K562 (cell line): ENCODE measurements at regions not wholly inside any gene's neighbourhood (a gene's known extent, or its start where the extent isn't known, plus 50 kb on each side); places are given as distances from the start of the nearest gene placed in this dataset.

Experiments
- ATAC-seq: fragments of 200-7000 bp; cut with Tn5 transposase; 3 replicates; pipeline ENCODE4 v1.9.1; 2020; ENCODE audit warnings: moderate library complexity
- BruUV-seq: library from RNA; stranded (reverse); fragments of 400-500 nt; replicated peaks from 2 replicates; lab custom pipeline; 2021; lab: Mats Ljungman, UMichigan
- CTCF ChIA-PET: fragments of 300-600 bp; formaldehyde crosslinking; extraction: SDS; loops from one replicate; lab custom pipeline; 2021; ENCODE audit warnings: low intra/inter-chr PET ratio; lab: Yijun Ruan, JAX
- POLR2A ChIA-PET: fragments of 300-600, 350-650 bp; sonication (Branson Sonifier 250); formaldehyde crosslinking; extraction: SDS; loops from one replicate; lab custom pipeline; 2021; ENCODE audit warnings: antibody characterized with exemption, inconsistent platforms; lab: Yijun Ruan, JAX
- DNase-seq, 4 experiments: peaks; one replicate each; pipeline versions ENCODE4 v3.0.0 to v3.0.0-alpha.2; 2011 to 2018; ENCODE audit warnings: low spot score in 3 of 4, mixed read lengths in 3 of 4; ENCODE audit errors: extremely low read depth in 1 of 4
- FAIRE-seq: peaks from 2 replicates; lab custom pipeline; 2011; peaks lifted over from hg19 to GRCh38; lab: Jason Lieb, UNC
- H2AFZ ChIP-seq: 2 replicates; pipeline ENCODE4 v1.6.0; 2011; ENCODE audit warnings: low read depth, low read length, control low read depth, inconsistent platforms
- H3K27ac ChIP-seq: fragments of 200-600 bp; 3 replicates; pipeline ENCODE4 v1.8.0; 2011; ENCODE audit warnings: low read depth, mild to moderate bottlenecking, control low read depth, inconsistent platforms, low read length, moderate library complexity, mixed read lengths; ENCODE audit errors: extremely low read depth
- H3K27me3 ChIP-seq, 2 experiments: fragments of 300-600 bp in 1 of 2; 2 replicates in 1 of 2; 3 replicates in 1 of 2; pipeline versions ENCODE4 v1.6.0 to v1.8.0; 2011; ENCODE audit warnings: inconsistent platforms in 2 of 2, low read length in 2 of 2, mild to moderate bottlenecking in 1 of 2, mixed read lengths in 1 of 2, moderate library complexity in 1 of 2; ENCODE audit not compliant: control insufficient read depth in 2 of 2, insufficient read depth in 2 of 2
- H3K36me3 ChIP-seq: fragments of 300-600 bp; 3 replicates; pipeline ENCODE4 v1.8.0; 2011; ENCODE audit warnings: mild to moderate bottlenecking, low read length, inconsistent platforms; ENCODE audit not compliant: control insufficient read depth, insufficient read depth
- H3K4me1 ChIP-seq, 2 experiments: fragments of 200-600 bp in 1 of 2; replicated peaks in 1 of 2; 2 replicates in 1 of 2; 3 replicates in 1 of 2; pipeline versions ENCODE4 v1.5.1 to v1.8.0; 2011; ENCODE audit warnings: inconsistent platforms in 2 of 2, low read length in 2 of 2, mild to moderate bottlenecking in 1 of 2, mixed read lengths in 1 of 2, moderate library complexity in 1 of 2; ENCODE audit not compliant: control insufficient read depth in 2 of 2, insufficient read depth in 2 of 2
- H3K4me2 ChIP-seq: 2 replicates; pipeline ENCODE4 v1.6.1; 2011; ENCODE audit warnings: low read length, control low read depth, inconsistent platforms, mixed read lengths; ENCODE audit not compliant: insufficient read depth
- H3K4me3 ChIP-seq: fragments of 200-600 bp; sonication (generic), shearing (Covaris generic); 2 replicates; pipeline ENCODE4 v1.5.1; 2016; ENCODE audit warnings: control low read depth, inconsistent platforms
- H3K79me2 ChIP-seq: fragments of 200-600 bp; 3 replicates; pipeline ENCODE4 v1.8.0; 2011; ENCODE audit warnings: low read length, inconsistent platforms; ENCODE audit not compliant: control insufficient read depth, insufficient read depth
- H3K9ac ChIP-seq, 2 experiments: 2 replicates each; pipeline versions ENCODE4 v1.6.0 to v1.6.1; 2011; ENCODE audit warnings: low read depth in 2 of 2, low read length in 2 of 2, control low read depth in 1 of 2, inconsistent platforms in 1 of 2, mild to moderate bottlenecking in 1 of 2, mixed read lengths in 1 of 2; ENCODE audit not compliant: insufficient read depth in 1 of 2
- H3K9me1 ChIP-seq: one replicate; pipeline ENCODE4 v1.6.0; 2011; ENCODE audit warnings: inconsistent platforms, mild to moderate bottlenecking, low read length, moderate library complexity; ENCODE audit not compliant: control insufficient read depth, insufficient read depth
- H3K9me3 ChIP-seq: replicated peaks from 2 replicates; pipeline ENCODE4 v1.5.1; 2011; ENCODE audit warnings: low read depth, low read length, inconsistent platforms; ENCODE audit not compliant: control insufficient read depth, insufficient read depth
- H4K20me1 ChIP-seq: replicated peaks from 2 replicates; pipeline ENCODE4 v1.6.1; 2011; ENCODE audit warnings: low read length, inconsistent platforms, mixed read lengths; ENCODE audit not compliant: control insufficient read depth, insufficient read depth
- CHD7 ChIP-seq: fragments of 200-600 bp; sonication (generic); IDR thresholded peaks from one replicate; pipeline ENCODE4 v1.6.1; 2012; ENCODE audit warnings: mild to moderate bottlenecking, low read depth, low read length, inconsistent platforms
- CXXC5 ChIP-seq: fragments of 250-450 bp; sonication (Bioruptor Pico); IDR thresholded peaks from 2 replicates; pipeline ENCODE4 v1.8.0; 2022; ENCODE audit warnings: inconsistent platforms, mild to moderate bottlenecking, moderate library complexity
- EWSR1 ChIP-seq: fragments of 450-650 bp; IDR thresholded peaks from 2 replicates; pipeline ENCODE4 v1.6.1; 2018; ENCODE audit warnings: borderline replicate concordance, mild to moderate bottlenecking, low read depth, moderate library complexity; ENCODE audit not compliant: partially characterized antibody
- ZNF263 ChIP-seq: sonication (generic); formaldehyde crosslinking; IDR thresholded peaks from 2 replicates; pipeline ENCODE4 v1.8.0; 2022; ENCODE audit warnings: mild to moderate bottlenecking, missing genetic modification reagents, borderline replicate concordance
- WGBS: fragments of 100-300 bp; shearing (Covaris generic); methylation state at CpG from one replicate; pipeline ENCODE4 v1.1.6; 2016; ENCODE audit warnings: low coverage, mixed read lengths; ENCODE audit not compliant: insufficient coverage; ENCODE audit errors: missing lambda C conversion rate; 5-methylcytosine and 5-hydroxymethylcytosine counted together
- in situ Hi-C: fragments of 300-500 bp; cut with MboI; formaldehyde crosslinking; loops from 4 replicates; pipeline ENCODE4 v1.15.0; 2018; ENCODE audit warnings: inconsistent platforms, mixed read lengths
- intact Hi-C: fragments of 100-400 bp; cut with micrococcal nuclease; formaldehyde crosslinking; loops from 2 replicates; pipeline ENCODE4 v1.14.2; 2022
- TF ChIP-seq, protein P1 (sequence below): fragments of 250-450 bp; sonication (Bioruptor Pico); IDR thresholded peaks from 2 replicates; pipeline ENCODE4 v1.5.0; 2021; ENCODE audit warnings: mild to moderate bottlenecking, moderate library complexity

DNA sequence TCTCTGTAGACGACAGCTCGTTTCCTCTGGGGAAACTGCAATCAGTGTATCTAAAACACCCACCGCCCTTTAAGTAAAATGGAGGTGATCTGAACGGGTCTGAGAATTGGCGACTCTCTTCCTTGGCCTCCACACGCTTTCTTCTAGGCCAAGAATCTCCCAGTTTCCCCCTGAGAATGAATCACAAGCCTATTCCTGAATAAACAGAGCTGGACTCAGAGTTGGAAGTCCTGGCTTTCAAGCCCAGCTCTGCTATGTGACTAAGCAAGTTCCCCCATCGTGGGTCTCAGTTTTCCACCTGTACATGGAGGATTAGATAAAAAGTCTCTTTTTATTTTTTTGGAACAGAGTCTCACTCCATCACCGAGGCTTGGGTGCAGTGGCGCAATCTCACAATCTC lies 200.4 kb downstream of the MN1 start (continued):
- TF ChIP-seq, protein P1, sequence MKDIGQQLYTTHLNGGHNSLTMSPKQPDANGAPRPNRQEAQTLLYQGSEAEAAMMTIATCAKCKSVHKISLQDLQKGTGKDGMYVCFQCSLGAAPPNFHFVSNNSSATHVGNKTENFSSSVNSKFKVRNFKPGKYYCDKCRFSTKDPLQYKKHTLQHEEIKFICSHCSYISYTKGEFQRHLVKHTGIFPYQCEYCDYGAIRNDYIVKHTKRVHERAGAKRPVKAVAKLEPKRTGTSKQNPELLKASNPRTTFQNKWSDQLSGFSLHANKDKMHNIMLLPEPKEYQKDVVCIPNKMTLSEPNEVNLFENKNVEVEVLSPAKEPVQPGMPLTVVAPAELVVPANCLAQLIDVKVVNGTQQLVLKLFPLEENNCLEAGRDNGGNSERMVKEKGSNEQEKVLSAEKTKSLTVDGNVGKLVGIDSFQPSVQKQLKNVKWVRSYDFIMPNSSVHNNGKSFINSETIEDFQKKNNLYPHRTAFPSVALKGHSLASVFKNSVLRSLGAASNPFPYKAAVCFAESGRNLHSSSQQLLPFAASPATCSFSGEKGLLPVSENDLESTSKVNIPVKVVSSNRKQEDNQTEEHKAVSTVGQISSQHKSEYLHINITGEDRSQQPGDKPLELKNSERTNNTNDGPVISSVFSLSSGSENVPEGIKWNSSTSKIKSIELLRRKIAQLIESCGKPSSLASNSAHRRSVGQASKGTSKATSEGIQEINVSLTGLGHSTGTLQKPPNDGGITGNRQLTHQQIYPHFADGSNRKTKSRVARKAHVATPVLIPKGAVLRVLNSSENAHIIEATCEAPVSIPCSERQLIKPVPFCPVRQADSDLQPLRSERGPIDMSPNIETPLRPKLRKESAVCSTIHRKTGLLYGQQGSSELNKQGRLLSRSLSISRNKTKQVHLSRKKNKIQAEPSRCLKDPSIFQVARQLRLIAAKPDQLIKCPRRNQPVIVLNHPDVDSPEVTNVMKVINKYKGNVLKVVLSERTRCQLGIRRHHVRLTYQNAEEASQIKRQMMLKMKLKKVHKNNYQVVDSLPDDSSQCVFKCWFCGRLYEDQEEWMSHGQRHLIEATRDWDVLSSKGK (CRISPR knock-in tag), result no peak
- TF ChIP-seq ZNF263 (CRISPR knock-in tag), result no peak
- no peak for TF ChIP-seq EWSR1

- Histone ChIP-seq H3K9me1 (peaks cover 5% of the 10 kb centered on the region), H2AFZ (no peak overlapping the region), H3K4me2 (0 out of 2 replicates have a peak overlapping the region, but pooled peaks have one; percentile 14), H4K20me1 (0 out of 2 replicates have a peak, but pooled peaks cover 5% of the 10 kb centered on the region), H3K4me1 (peaks cover 0 to 5% of the 10 kb centered on the region in 2 experiments; a peak in 3 of 5 replicates), H3K9me3 (no peaks in the 10 kb centered on the region), H3K79me2 (no peaks in the 10 kb centered on the region), H3K36me3 (no peaks in the 10 kb centered on the region), H3K27ac (no peak overlapping the region), H3K4me3 (no peak overlapping the region), H3K9ac (no peak overlapping the region), H3K27me3 (peaks cover 0 to 13% of the 10 kb centered on the region in 2 experiments; a peak in 2 of 5 replicates)
- in situ Hi-C loops, result no loop called here
- CTCF ChIA-PET, result no interaction called here
- no TSS peak for BruUV-seq
- DNase-seq (peak; percentile 48 to 91 (median 89)), ATAC-seq (peak; percentile 86), FAIRE-seq (no peak)
- WGBS, result 0% methylated on average over 1 of the region's 6 CpGs
- intact Hi-C loops, result loop anchor here (5.0 kb wide), 1 partner anchor 200 kb away; the partner anchor contains the start of gene MN1
- POLR2A ChIA-PET, result no interaction called here
- TF ChIP-seq CXXC5 (CRISPR knock-in tag), result no peak
- no peak for TF ChIP-seq CHD7
Measured at GRCh38 chr22:27602390-27602789, 199.2 kb downstream of the MN1 start.
